ENCODE measurements at regions not wholly inside any gene's neighbourhood (a gene's known extent, or its start where the extent isn't known, plus 50 kb on each side); places are given as distances from the start of the nearest gene placed in this dataset.
A peak's percentile ranks its signal among the peaks of the same experiment; 100 is the strongest.

DNA sequence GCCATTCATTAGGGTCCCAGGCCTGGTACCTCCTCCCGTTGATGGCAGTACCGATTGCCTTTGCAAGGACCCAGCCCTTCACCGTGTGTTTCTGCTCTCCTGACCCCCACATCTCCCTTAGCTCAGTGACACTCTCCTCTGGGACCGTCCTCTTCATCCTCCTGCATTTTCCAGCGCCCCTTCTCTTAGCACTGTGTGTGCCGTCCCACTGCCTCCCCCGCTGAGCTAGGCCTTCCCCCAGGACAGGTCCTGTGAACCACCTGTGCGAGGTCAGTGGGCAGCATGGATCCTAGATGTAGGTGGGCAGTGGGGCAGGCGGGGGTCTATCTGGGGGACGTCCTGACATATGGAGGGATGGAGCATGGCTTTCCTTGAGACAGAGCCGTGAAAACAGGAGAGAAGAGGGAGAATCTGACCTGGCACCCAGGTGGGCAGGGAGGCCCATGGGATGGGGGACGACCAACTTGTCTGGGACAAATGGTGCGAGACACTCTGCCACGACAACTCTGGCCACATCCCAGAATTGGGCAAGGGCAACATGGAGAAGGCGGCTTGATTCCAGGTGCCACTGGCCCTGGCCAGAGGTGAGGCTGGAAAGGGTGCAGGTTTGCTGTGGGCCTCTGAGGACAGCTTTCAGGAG is 87.7 kb upstream of the ALDH1L1 start:
- Histone ChIP-seq H3K18ac (ENCODE audit: low read depth, low read length) (peak overlapping the region; percentile 56), H4K8ac (ENCODE audit: low read depth in 2 of 2, low read length in 2 of 2) (peak overlapping the region; percentile 90 to 91; a peak in 3 of 4 replicates), H3K56ac (ENCODE audit: extremely low read depth, insufficient read depth, low read length) (peak overlapping the region; percentile 79), H4K20me1 (ENCODE audit: insufficient read depth, low read length) (no peaks in the 10 kb centered on the region), H2AK5ac (ENCODE audit: low read depth, low read length) (peak overlapping the region; percentile 99), H3K14ac (replicated peaks; ENCODE audit: low read depth, low read length) (peak overlapping the region; percentile 92), H2BK20ac (ENCODE audit: low read depth, low read length) (peak overlapping the region; percentile 87), H3K27me3 (ENCODE audit: control insufficient read depth, insufficient read depth, low read length) (peaks cover under 1% of the 10 kb centered on the region; the same call in 1 of the 2 replicates), H3K4me2 (ENCODE audit: low read depth, low read length) (peak overlapping the region; percentile 63), H3K36me3 (ENCODE audit: control insufficient read depth, insufficient read depth, low read length) (no peaks in the 10 kb centered on the region), H2BK5ac (ENCODE audit: low read depth, low read length, poor library complexity, severe bottlenecking) (peak overlapping the region; percentile 82), H4K91ac (ENCODE audit: insufficient read depth, low read depth, low read length) (peak overlapping the region; percentile 94), H4K5ac (ENCODE audit: low read depth, low read length) (peak overlapping the region; percentile 86), H3K9me3 (ENCODE audit: control insufficient read depth, insufficient read depth, low read length) (no peaks in the 10 kb centered on the region), H3K23ac (ENCODE audit: low read depth, low read length) (peak overlapping the region; percentile 66; the same call in 1 of the 2 replicates), H3K4me3 (ENCODE audit: insufficient read depth, low read depth, low read length) (peak overlapping the region; percentile 10; the same call in 1 of the 2 replicates), H3K4me1 (ENCODE audit: control insufficient read depth, insufficient read depth, low read length) (peaks cover 16% of the 10 kb centered on the region), H3K79me1 (ENCODE audit: low read depth in 1 of 2, low read length in 2 of 2) (no peaks in the 10 kb centered on the region), H3K27ac (ENCODE audit: insufficient read depth, low read length) (peak overlapping the region; percentile 89), H2BK15ac (ENCODE audit: low read depth, low read length) (peak overlapping the region; percentile 98; the same call in 2 of the 3 replicates), H2AK9ac (replicated peaks; ENCODE audit: low read depth, low read length, poor library complexity) (peak overlapping the region; percentile 85), H3K9me1 (ENCODE audit: insufficient read depth, low read length) (peaks cover 12% of the 10 kb centered on the region), H3K4ac (ENCODE audit: low read depth, low read length) (peak overlapping the region; percentile 94), H2BK120ac (ENCODE audit: low read depth, low read length) (peak overlapping the region; percentile 91), H3K9ac (ENCODE audit: low read depth, low read length) (peak overlapping the region; percentile 71), H2AFZ (replicated peaks; ENCODE audit: low read length, poor library complexity) (peak overlapping the region; percentile 95)
- POLR2A ChIA-PET (ENCODE audit: unreplicated experiment) = interaction anchor here (1.3 kb wide), 1 partner anchor 19 kb away, joined by 6 read pairs; no protein-coding TSS in a partner anchor
- DNase-seq (no peak), ATAC-seq (ENCODE audit: low read depth) (no peak)
- intact Hi-C loops (cut with micrococcal nuclease) (loop anchor here (1.0 kb wide), 1 partner anchor 88 kb away; no protein-coding TSS in a partner anchor), dilution Hi-C loops (cut with HindIII; ENCODE audit: low sequenced_read_pairs, unreplicated experiment) (no loop called here), in situ Hi-C loops (cut with MboI; ENCODE audit: low sequenced_read_pairs) (no loop called here)
- CTCF ChIA-PET = no interaction called here
- WGBS, 2 experiments (ENCODE audit: extremely low coverage in 2 of 2, insufficient read length in 1 of 2) = 73% methylated on average over 8 of the region's 15 CpGs; no CpG with 5 or more reads in 1 of the 2 experiments
- BruUV-seq (replicated peaks) = no TSS peak
- TF ChIP-seq CEBPB (IDR thresholded peaks at IDR 0.05; ENCODE audit: low read depth, low read length) (no peak), RCOR1 (IDR thresholded peaks at IDR 0.05; ENCODE audit: insufficient replicate concordance, low read length) (peak; percentile 56)

Data from IMR-90 (cell line).